Natural killer cell (primary cell): ENCODE measurements at regions not wholly inside any gene's neighbourhood (a gene's known extent, or its start where the extent isn't known, plus 50 kb on each side); places are given as distances from the start of the nearest gene placed in this dataset.

Experiments used
- ATAC-seq, 3 donors: fragments of 150-1000 bp in 2 of 3; fragments of 200-7000 bp in 1 of 3; cut with Tn5 transposase; 1 replicate in 1 of 3; 2 replicates in 2 of 3; pipeline ENCODE4 v1.10.0; 2021; ENCODE audit warnings: mild to moderate bottlenecking in 2 of 3, moderate library complexity in 2 of 3
- DNase-seq, 2 donors: peaks; one replicate each; pipeline versions ENCODE4 v3.0.0 to v3.0.0-alpha.2; 2013 to 2021; ENCODE audit warnings: mixed read lengths in 1 of 2
- H3K27ac ChIP-seq: one replicate; pipeline ENCODE4 v1.5.1; 2013; ENCODE audit warnings: mild to moderate bottlenecking, low read length
- H3K27me3 ChIP-seq: one replicate; pipeline ENCODE4 v1.6.1; 2013; ENCODE audit warnings: low read length; ENCODE audit not compliant: control insufficient read depth, insufficient read depth
- H3K36me3 ChIP-seq: one replicate; pipeline ENCODE4 v1.6.1; 2013; ENCODE audit warnings: low read length; ENCODE audit not compliant: control insufficient read depth, insufficient read depth
- H3K4me1 ChIP-seq: one replicate; pipeline ENCODE4 v1.6.1; 2013; ENCODE audit warnings: low read length; ENCODE audit not compliant: control insufficient read depth, insufficient read depth
- H3K4me3 ChIP-seq: one replicate; pipeline ENCODE4 v1.5.1; 2013; ENCODE audit warnings: low read length
- H3K9me3 ChIP-seq: one replicate; pipeline ENCODE4 v1.6.1; 2013; ENCODE audit warnings: low read length; ENCODE audit not compliant: control insufficient read depth, insufficient read depth
- H3K27ac Mint-ChIP-seq, 2 donors: one replicate each; pipeline ENCODE4 v1.8.0; 2022; ENCODE audit warnings: mild to moderate bottlenecking in 2 of 2, mixed read lengths in 2 of 2, moderate library complexity in 1 of 2
- H3K27me3 Mint-ChIP-seq, 2 donors: one replicate each; pipeline ENCODE4 v1.8.0; 2022; ENCODE audit warnings: low read depth in 2 of 2, mixed read lengths in 2 of 2
- H3K36me3 Mint-ChIP-seq: one replicate; pipeline ENCODE4 v1.8.0; 2022; ENCODE audit warnings: mixed read lengths
- H3K4me1 Mint-ChIP-seq, 2 donors: one replicate each; pipeline ENCODE4 v1.8.0; 2022; ENCODE audit warnings: mixed read lengths in 2 of 2
- H3K4me3 Mint-ChIP-seq: one replicate; pipeline ENCODE4 v1.8.0; 2022; ENCODE audit warnings: mild to moderate bottlenecking, moderate library complexity, mixed read lengths
- H3K9me3 Mint-ChIP-seq, 2 donors: one replicate each; pipeline ENCODE4 v1.8.0; 2022; ENCODE audit warnings: mixed read lengths in 2 of 2
- CTCF ChIP-seq: fragments of 200-600 bp; IDR thresholded peaks from one replicate; pipeline ENCODE4 v1.8.0; 2022; ENCODE audit warnings: antibody characterized with exemption
- WGBS: methylation state at CpG from one replicate; pipeline ENCODE4 v1.1.7; 2013; ENCODE audit warnings: missing lambda C conversion rate; ENCODE audit not compliant: insufficient coverage; 5-methylcytosine and 5-hydroxymethylcytosine counted together
- intact Hi-C: fragments of 100-400 bp; cut with micrococcal nuclease; formaldehyde crosslinking; loops from one replicate; pipeline ENCODE4 v1.14.2; 2022

- no peaks in the 10 kb centered on the region for H3K9me3 ChIP-seq
- Mint-ChIP-seq H3K27me3 (no peaks in the 10 kb centered on the region), H3K36me3 (no peaks in the 10 kb centered on the region), H3K4me3 (no peak overlapping the region), H3K4me1 (no peaks in the 10 kb centered on the region), H3K9me3 (peaks cover 0 to 3% of the 10 kb centered on the region in 2 donors), H3K27ac (no peak overlapping the region)
- H3K27me3 ChIP-seq = no peaks in the 10 kb centered on the region
- intact Hi-C loops = no loop called here
- ATAC-seq (no peak), DNase-seq (no peak)
- no peaks in the 10 kb centered on the region for H3K36me3 ChIP-seq
- no peak for TF ChIP-seq CTCF
- WGBS = 0% methylated on average over 2 of the region's 6 CpGs
- no peak overlapping the region for H3K27ac ChIP-seq
- H3K4me3 ChIP-seq = no peak overlapping the region
- no peaks in the 10 kb centered on the region for H3K4me1 ChIP-seq
These were observed 893.5 kb downstream of the LTN1 start for GRCh38 chr21:28099001-28099705.

- Mint-ChIP-seq H3K4me3 (no peak overlapping the region), H3K27me3 (no peaks in the 10 kb centered on the region)
These were observed 901.2 kb downstream of the LTN1 start for GRCh38 chr21:28091466-28091865.

DNA sequence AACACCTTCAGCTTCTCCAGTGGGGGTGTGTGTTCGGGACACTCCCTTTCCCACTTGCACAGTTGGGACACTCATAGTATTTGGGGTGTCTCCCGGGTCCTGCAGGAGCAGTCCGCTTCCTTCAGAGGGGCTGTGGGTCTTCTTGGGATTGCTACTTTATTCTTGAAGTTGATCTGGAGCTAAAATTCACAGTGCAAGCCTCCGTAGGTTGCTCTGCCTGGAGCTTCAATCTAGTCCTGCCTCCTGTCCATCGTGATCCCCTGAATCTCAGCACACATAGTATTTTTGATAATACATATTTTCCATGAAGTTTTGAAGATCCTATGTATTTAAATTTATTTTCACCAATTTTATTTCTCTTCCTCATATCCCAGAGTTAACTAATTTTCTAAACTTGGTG, 902.1 kb downstream of the LTN1 start:
- 89% methylated on average over 3 of the region's 5 CpGs for WGBS
- no peak for DNase-seq
- H3K4me3 Mint-ChIP-seq = no peak overlapping the region
- H3K27me3 Mint-ChIP-seq = no peaks in the 10 kb centered on the region
- Histone ChIP-seq H3K4me1 (no peaks in the 10 kb centered on the region), H3K27me3 (no peaks in the 10 kb centered on the region), H3K4me3 (no peak overlapping the region), H3K27ac (no peak overlapping the region), H3K9me3 (no peaks in the 10 kb centered on the region), H3K36me3 (no peaks in the 10 kb centered on the region)
- H3K27ac Mint-ChIP-seq = no peak overlapping the region
- no peaks in the 10 kb centered on the region for H3K4me1 Mint-ChIP-seq
- intact Hi-C loops = no loop called here
- peaks cover 3% of the 10 kb centered on the region in 2 donors for H3K9me3 Mint-ChIP-seq
- H3K36me3 Mint-ChIP-seq = no peaks in the 10 kb centered on the region
- TF ChIP-seq CTCF = no peak
- no peak for ATAC-seq

More at GRCh38 chr21:28091466-28091865, 901.2 kb downstream of the LTN1 start:
- peaks cover 3% of the 10 kb centered on the region in 2 donors for H3K9me3 Mint-ChIP-seq
- Histone ChIP-seq H3K36me3 (no peaks in the 10 kb centered on the region), H3K4me1 (no peaks in the 10 kb centered on the region), H3K9me3 (no peaks in the 10 kb centered on the region), H3K27ac (no peak overlapping the region), H3K4me3 (no peak overlapping the region), H3K27me3 (no peaks in the 10 kb centered on the region)
- no peak overlapping the region for H3K27ac Mint-ChIP-seq
- no peak for TF ChIP-seq CTCF
- no CpG with 5 or more reads among the region's 2 CpGs for WGBS
- intact Hi-C loops = no loop called here
- DNase-seq (no peak), ATAC-seq (no peak)
- H3K36me3 Mint-ChIP-seq = no peaks in the 10 kb centered on the region
- H3K4me1 Mint-ChIP-seq = no peaks in the 10 kb centered on the region
